ENCODE measurements at regions not wholly inside any gene's neighbourhood (a gene's known extent, or its start where the extent isn't known, plus 50 kb on each side); places are given as distances from the start of the nearest gene placed in this dataset.

- TF ChIP-seq CTCF (IDR thresholded peaks at IDR 0.05; ENCODE audit: poor library complexity, severe bottlenecking) (no peak), RAD21 (conservative IDR thresholded peaks at IDR 0.05) (no peak)
These were observed 169.6 kb upstream of the PGR start for GRCh38 chr11:101299210-101299609.

Measured in neural cell (in vitro differentiated cells).